HG03432 (cell line): ENCODE measurements at regions not wholly inside any gene's neighbourhood (a gene's known extent, or its start where the extent isn't known, plus 50 kb on each side); places are given as distances from the start of the nearest gene placed in this dataset.

Experiments used
- ATAC-seq: cut with Tn5 transposase; IDR thresholded peaks from one replicate; pipeline ENCODE4 v1.9.1; 2021; ENCODE audit warnings: mild to moderate bottlenecking, moderate library complexity; ENCODE audit not compliant: unreplicated experiment

DNA sequence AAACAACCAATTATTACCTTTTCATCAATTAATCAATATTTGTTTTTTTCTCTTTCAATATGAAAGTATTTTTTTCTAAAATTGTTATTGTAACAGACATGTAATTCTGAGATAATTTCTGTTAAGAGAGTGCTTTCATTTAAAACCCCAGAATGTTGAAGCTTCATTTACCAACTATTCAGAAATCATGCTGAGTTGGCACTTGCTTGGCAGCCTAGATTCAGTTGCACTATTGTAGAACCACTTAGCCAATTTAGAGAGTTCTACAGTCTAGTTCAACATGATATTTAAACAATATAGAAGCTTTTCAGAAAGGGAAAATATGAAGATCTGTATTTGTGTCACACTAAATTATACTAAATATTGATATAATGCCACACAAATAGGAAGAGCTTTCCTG lies 56.1 kb upstream of the NKAIN2 start:
- no peak for ATAC-seq

DNA sequence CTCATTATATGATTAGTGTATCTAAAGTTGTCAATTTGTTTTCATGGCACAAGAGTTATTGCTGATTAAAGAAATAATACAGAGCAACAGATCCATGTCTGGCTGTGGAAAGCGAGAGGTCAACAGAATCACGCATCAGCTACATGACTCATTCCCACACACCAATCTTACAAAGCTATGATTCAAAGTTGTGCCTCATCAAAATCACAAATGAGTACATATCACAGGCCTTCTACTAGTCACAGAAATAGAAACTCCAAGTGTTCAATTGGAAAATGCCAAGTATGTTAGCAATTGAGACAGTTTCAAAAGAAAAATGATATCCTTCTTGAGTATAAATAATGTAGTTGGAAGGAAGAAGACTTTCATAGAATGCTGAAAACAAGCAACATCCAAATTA lies 57.8 kb upstream of the NKAIN2 start:
- ATAC-seq, result no peak

DNA sequence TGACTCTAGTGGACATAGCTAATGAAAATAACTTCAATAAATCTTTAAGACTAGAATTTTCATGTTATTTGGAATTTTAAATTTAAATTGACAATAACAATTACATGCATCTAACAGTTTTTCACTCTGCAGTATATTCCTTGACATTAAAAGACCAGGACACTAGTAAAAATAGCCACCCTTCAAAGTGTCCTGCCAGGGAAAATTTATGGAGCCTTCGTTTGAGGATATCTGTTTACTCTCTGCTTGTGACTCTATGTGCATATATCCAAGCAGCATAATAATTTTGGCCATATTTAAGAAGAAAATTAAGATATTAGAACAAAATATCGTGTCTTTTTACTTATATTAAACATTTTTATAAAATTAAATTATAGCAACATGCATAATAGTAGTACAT lies 58.8 kb upstream of the NKAIN2 start:
- no peak for ATAC-seq

DNA sequence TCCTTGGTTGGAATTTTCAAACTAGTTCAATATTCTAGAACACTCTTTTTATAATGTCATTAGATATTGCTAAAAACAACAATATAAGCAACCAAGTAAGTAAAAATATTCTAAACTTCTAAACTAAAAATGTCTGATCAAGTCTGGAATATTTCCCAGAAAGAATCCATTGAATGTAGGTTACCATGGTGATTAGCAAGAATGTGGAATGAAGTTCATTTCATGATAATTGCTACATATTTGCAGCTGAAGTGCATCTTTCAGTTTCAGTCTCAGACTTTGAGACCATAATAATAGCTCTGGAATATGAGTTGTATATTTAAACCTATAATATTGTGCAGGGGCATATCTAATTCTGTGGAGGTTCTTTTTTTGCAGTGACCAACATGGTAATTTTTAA lies 61.0 kb upstream of the NKAIN2 start:
- ATAC-seq, result no peak

DNA sequence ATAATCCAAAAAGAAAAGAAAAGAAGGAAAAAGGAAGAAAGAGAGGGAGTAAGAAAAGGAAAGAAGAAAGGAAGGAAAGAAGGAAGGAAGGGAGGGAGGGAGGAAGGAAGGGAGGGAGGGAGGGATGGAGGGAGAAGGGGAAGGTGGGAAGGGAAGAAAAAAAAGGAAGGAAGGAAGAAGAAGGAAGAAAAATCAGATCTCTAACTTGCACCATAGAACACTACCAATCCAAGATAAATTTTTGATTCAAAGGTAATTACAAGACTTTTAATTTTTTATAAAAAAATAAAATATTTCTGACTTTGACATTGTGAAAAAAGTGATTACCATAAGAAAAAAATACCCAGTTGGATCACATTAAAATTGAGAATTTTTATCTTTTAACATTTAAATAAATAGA lies 70.5 kb upstream of the NKAIN2 start:
- ATAC-seq, result no peak

DNA sequence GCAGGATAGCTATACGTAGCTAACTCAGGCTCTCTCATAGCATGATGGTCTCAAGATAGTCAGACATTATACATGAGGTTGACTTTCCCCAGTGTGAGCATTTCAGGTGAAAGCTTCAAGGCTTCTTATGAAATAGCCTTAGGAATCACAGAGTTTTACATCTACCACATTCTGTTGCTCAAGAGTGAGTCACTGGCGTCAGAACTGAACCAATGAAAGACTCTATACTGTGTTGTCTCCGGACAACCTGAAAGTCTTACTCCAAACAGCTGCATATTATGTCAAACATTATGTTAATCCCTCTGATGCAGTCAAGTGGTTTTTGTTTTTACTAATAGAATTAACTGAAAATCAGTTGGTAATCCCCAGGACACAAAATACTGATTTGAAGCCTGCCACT lies 79.8 kb upstream of the TRDN start:
- ATAC-seq, result peak; percentile 41

DNA sequence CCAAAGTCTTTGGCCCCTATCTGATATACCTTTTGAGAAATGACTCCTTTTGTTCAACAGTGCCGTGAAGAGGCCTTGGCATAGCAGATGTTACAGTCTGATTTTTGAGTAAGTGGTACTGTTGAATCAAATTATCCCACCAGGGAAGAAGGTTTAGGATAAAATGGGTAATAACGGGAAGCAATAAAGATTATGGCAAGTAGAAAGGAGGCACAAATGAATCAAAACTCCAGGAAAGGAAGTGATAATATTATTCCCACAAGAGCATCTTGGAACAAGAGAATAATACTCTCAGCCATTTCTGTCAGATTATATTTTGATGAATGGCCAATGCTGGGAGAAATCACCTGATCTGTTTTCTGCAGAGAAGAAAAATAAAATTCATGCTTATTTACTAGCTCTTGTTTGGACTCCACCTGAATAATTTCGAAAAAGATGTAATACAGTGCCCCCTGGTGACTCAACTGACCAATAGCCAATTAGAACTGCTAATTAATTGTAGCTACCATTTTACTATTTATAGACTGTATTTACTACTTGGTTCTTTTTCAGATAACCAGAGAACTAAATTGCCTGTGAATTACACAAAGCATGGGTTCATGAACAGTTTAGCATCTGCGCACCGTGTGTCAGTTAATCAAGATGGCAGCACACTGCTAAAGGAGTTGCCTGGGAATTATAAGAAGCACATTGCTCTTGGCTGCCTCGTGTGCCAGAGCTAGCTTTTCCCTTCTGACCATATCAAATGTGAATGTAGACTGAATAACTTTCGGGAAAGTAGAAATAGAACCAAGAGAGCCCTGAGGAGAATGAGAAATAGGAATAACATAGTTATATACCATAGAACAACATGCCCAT lies 78.5 kb upstream of the TRDN start:
- peak; percentile 76 for ATAC-seq

DNA sequence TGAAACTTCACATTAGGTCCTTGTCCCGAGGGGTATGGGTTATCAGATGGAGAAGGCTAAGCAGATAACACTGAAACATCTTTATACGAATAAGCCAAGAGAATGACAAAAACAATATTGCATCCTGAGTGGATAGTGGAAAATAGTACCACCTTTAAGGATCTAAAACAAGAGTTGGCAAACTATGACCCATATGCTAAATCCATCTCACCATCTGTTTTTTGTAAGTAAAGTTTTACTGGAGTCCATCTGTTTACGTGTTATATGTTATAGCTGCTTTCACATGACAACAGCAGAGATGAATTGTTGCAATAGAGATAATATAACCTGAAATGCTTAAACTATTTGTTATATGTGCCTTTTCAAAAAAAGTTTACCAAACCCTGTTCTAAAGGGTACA lies 76.1 kb upstream of the TRDN start:
- ATAC-seq, result no peak

DNA sequence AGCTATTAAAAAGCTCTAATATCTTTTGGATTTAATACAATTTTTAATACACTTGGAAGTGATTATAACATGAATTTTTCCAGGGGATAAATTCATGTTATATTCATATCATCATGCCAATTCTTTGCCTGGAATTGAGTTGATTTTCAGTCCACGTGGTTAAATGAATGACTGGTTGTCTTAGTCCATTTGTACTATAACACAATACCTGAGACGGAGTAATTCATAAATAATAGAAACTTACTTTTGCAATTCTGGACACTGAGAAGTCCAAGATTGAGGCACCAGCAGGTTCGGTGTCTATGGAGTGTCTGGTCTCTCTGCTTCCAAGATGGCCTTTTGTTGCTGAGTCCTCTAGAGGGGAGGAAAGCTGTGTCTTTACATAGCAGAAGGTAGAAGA lies 66.2 kb upstream of the TRDN start:
- ATAC-seq, result no peak

DNA sequence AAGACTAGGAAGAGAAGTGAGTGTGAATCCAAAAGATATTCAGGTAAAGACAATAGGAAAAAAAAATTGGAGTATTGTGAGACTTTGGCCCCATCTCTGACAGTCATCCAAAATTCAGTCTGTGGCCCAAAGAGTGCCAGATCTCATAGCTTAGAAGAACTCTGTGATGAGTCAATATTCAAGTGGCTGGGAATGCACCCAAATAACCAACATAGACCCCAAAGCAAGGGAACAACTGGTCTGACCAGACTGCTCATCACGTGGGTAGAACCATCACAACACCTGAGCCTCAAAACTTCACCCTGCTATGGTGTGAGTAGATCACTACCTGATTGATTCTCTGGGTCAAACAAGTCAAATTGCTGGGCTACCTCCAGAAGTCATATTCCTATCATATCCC lies 51.1 kb upstream of the TRDN start:
- peak; percentile 42 for ATAC-seq
